Upper lobe of left lung (tissue), 6 donors: ENCODE measurements at regions not wholly inside any gene's neighbourhood (a gene's known extent, or its start where the extent isn't known, plus 50 kb on each side); places are given as distances from the start of the nearest gene placed in this dataset.

Experiments used
- ATAC-seq, 2 donors: fragments of 200-7000 bp; cut with Tn5 transposase; one replicate each; pipeline ENCODE4 v1.9.1; 2022; ENCODE audit warnings: mild to moderate bottlenecking in 2 of 2, moderate library complexity in 2 of 2; ENCODE audit not compliant: low FRiP score in 2 of 2
- DNase-seq, 2 donors: peaks; one replicate each; pipeline ENCODE4 v3.0.0-alpha.2; 2019 to 2020
- H3K27ac ChIP-seq, 4 donors: fragments of 200-600 bp; sonication (generic); one replicate each; pipeline ENCODE4 v1.5.1; 2016 to 2019
- H3K27me3 ChIP-seq, 4 donors: fragments of 200-600 bp; sonication (generic); one replicate each; pipeline ENCODE4 v1.5.1; 2017 to 2019
- H3K36me3 ChIP-seq, 4 donors: fragments of 200-600 bp; sonication (generic); one replicate each; pipeline ENCODE4 v1.5.1; 2016 to 2019
- H3K4me1 ChIP-seq, 4 donors: fragments of 200-600 bp; sonication (generic); one replicate each; pipeline ENCODE4 v1.5.1; 2018 to 2019
- H3K4me3 ChIP-seq, 4 donors: fragments of 200-600 bp; sonication (generic); one replicate each; pipeline ENCODE4 v1.5.1; 2017 to 2019; ENCODE audit warnings: mild to moderate bottlenecking in 2 of 4, moderate library complexity in 1 of 4
- H3K9me3 ChIP-seq, 4 donors: fragments of 200-600 bp; sonication (generic); one replicate each; pipeline ENCODE4 v1.5.1; 2018 to 2019
- EP300 ChIP-seq, 4 donors: sonication (generic); formaldehyde crosslinking; IDR thresholded peaks; one replicate each; pipeline ENCODE4 v1.5.1; 2017; ENCODE audit warnings: antibody characterized with exemption in 4 of 4, control low read depth in 2 of 4
- POLR2A ChIP-seq, 4 donors: fragments of 450-650 bp; IDR thresholded peaks; one replicate each; pipeline ENCODE4 v1.5.1; 2016 to 2017; ENCODE audit warnings: antibody characterized with exemption in 4 of 4, mild to moderate bottlenecking in 2 of 4
- POLR2AphosphoS5 ChIP-seq, 2 donors: sonication (generic); formaldehyde crosslinking; IDR thresholded peaks; one replicate each; pipeline ENCODE4 v1.5.1; 2017; ENCODE audit warnings: antibody characterized with exemption in 2 of 2
- WGBS, 2 donors: methylation state at CpG; one replicate each; pipeline ENCODE4 v1.1.5; 2017 to 2018; 5-methylcytosine and 5-hydroxymethylcytosine counted together
- TF ChIP-seq, protein P1 (sequence below), 6 experiments: fragments of 450-650 bp in 4 of 6; fragments of 200-600 bp in 2 of 6; sonication (generic) in 2 of 6; IDR thresholded peaks; one replicate each; pipeline ENCODE4 v1.5.1; 2016 to 2019; ENCODE audit warnings: antibody characterized with exemption in 6 of 6
- donor health status: DM: no; HTN: no; CAD: no; lungs with moderate emphysema.
- donor health status: DM: no; HTN: yes; CAD: no; lungs with severe emphysema.

DNA sequence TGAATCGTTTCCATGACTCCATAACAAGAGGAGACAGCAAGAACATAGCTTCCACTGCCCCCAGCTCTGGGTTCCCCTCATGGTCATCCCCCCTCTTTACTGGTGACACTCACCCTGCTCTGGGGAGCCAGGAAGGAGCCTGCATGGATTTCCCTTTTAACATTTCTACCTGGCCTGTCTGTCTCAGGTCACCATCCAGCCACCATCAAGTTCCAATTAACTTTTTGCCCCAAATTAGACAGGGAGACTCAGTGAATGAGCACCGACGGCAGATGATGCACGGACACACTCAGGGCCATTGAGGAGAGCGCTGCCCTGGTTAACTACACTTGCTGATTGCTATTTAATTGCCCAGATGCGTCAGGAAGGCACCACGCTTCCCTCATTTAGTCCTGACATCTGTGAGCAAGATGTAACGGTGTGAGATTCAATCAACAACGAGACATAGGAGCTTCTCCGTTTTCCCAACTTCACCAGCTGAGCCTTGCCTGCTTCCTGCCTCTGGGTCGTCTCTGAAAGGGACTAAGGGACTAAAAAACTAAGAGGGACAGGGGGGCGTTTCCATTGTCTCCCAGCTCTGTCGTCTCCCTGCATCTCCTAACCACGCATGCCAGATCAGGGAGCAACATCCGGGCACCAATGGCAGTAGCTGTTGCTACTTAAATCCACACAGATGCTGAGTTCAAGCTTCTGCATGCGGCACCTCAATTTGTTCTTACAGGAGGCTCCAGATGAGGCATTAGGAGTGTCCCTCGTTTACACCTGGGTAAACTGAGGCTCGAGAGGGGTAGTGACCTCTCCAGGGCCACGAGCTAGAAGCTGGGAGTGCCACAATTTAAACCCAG is 426.7 kb downstream of the NPHP4 start:
- TF ChIP-seq POLR2AphosphoS5 (IDR thresholded peaks at IDR 0.05) (no peak), EP300 (IDR thresholded peaks at IDR 0.05) (no peak), POLR2A (IDR thresholded peaks at IDR 0.05) (no peak)
- TF ChIP-seq, protein P1, sequence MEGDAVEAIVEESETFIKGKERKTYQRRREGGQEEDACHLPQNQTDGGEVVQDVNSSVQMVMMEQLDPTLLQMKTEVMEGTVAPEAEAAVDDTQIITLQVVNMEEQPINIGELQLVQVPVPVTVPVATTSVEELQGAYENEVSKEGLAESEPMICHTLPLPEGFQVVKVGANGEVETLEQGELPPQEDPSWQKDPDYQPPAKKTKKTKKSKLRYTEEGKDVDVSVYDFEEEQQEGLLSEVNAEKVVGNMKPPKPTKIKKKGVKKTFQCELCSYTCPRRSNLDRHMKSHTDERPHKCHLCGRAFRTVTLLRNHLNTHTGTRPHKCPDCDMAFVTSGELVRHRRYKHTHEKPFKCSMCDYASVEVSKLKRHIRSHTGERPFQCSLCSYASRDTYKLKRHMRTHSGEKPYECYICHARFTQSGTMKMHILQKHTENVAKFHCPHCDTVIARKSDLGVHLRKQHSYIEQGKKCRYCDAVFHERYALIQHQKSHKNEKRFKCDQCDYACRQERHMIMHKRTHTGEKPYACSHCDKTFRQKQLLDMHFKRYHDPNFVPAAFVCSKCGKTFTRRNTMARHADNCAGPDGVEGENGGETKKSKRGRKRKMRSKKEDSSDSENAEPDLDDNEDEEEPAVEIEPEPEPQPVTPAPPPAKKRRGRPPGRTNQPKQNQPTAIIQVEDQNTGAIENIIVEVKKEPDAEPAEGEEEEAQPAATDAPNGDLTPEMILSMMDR (IDR thresholded peaks at IDR 0.05), result no peak
- H3K4me1 ChIP-seq, result no peaks in the 10 kb centered on the region
- H3K36me3 ChIP-seq, result no peaks in the 10 kb centered on the region
- DNase-seq (no peak), ATAC-seq (no peak)
- H3K4me3 ChIP-seq, result no peak overlapping the region
- 63 to 68% methylated on average over 16 to 19 of the region's 19 CpGs for WGBS, 2 donors
- peaks cover 0 to 5% (median 0%) of the 10 kb centered on the region in 4 donors for H3K9me3 ChIP-seq
- no peaks in the 10 kb centered on the region for H3K27me3 ChIP-seq
- no peak overlapping the region for H3K27ac ChIP-seq

- no peak overlapping the region for H3K4me3 ChIP-seq
- no peaks in the 10 kb centered on the region for H3K27me3 ChIP-seq
- peaks cover 0 to 2% (median 0%) of the 10 kb centered on the region in 4 donors for H3K9me3 ChIP-seq
- H3K27ac ChIP-seq, result no peak overlapping the region
- no peak for ATAC-seq
- TF ChIP-seq POLR2AphosphoS5 (IDR thresholded peaks at IDR 0.05) (no peak), POLR2A (IDR thresholded peaks at IDR 0.05) (no peak), EP300 (IDR thresholded peaks at IDR 0.05) (no peak)
- TF ChIP-seq, protein P1 (IDR thresholded peaks at IDR 0.05), result no peak
- no peak for DNase-seq
- no peaks in the 10 kb centered on the region for H3K4me1 ChIP-seq
- 82 to 85% methylated on average over 8 to 10 of the region's 10 CpGs for WGBS, 2 donors
- no peaks in the 10 kb centered on the region for H3K36me3 ChIP-seq
These were observed 427.5 kb downstream of the NPHP4 start for GRCh38 chr1:5564578-5565257.

GRCh38 chr1:5563861-5564577 is 428.2 kb downstream of the NPHP4 start:
- TF ChIP-seq, protein P1 (IDR thresholded peaks at IDR 0.05), result no peak
- TF ChIP-seq POLR2AphosphoS5 (IDR thresholded peaks at IDR 0.05), result no peak
- no peak for TF ChIP-seq POLR2A (IDR thresholded peaks at IDR 0.05)
- no peak for TF ChIP-seq EP300 (IDR thresholded peaks at IDR 0.05)
- Histone ChIP-seq H3K9me3 (no peaks in the 10 kb centered on the region), H3K27ac (no peak overlapping the region), H3K36me3 (no peaks in the 10 kb centered on the region), H3K4me3 (no peak overlapping the region), H3K27me3 (no peaks in the 10 kb centered on the region), H3K4me1 (no peaks in the 10 kb centered on the region)
- WGBS, 2 donors, result 72 to 85% methylated on average over 13 to 14 of the region's 14 CpGs
- DNase-seq (no peak), ATAC-seq (no peak)

- Histone ChIP-seq H3K27me3 (no peaks in the 10 kb centered on the region), H3K27ac (no peak overlapping the region), H3K4me3 (no peak overlapping the region), H3K4me1 (no peaks in the 10 kb centered on the region), H3K9me3 (peaks cover 0 to 7% (median 3%) of the 10 kb centered on the region in 4 donors), H3K36me3 (no peaks in the 10 kb centered on the region)
- TF ChIP-seq, protein P1 (IDR thresholded peaks at IDR 0.05), result no peak
- TF ChIP-seq EP300 (IDR thresholded peaks at IDR 0.05), result no peak
- TF ChIP-seq POLR2A (IDR thresholded peaks at IDR 0.05), result no peak
- TF ChIP-seq POLR2AphosphoS5 (IDR thresholded peaks at IDR 0.05), result no peak
- no peak for DNase-seq
- 79 to 80% methylated on average over 3 to 4 of the region's 4 CpGs for WGBS, 2 donors
- ATAC-seq, result no peak
These were observed 429.5 kb downstream of the NPHP4 start for GRCh38 chr1:5562769-5563168.
